GM18508 (cell line): ENCODE measurements at regions not wholly inside any gene's neighbourhood (a gene's known extent, or its start where the extent isn't known, plus 50 kb on each side); places are given as distances from the start of the nearest gene placed in this dataset.

Source experiments
- ATAC-seq: cut with Tn5 transposase; IDR thresholded peaks from one replicate; pipeline ENCODE4 v1.9.1; 2021; ENCODE audit warnings: moderate number of reproducible peaks; ENCODE audit not compliant: insufficient read depth, unreplicated experiment

GRCh38 chr12:89919241-89919906 is 210.7 kb upstream of the ATP2B1 start:
- ATAC-seq: no peak

GRCh38 chr12:89918172-89918846 is 209.7 kb upstream of the ATP2B1 start:
- no peak for ATAC-seq

- ATAC-seq: no peak
These were observed 201.1 kb upstream of the ATP2B1 start for GRCh38 chr12:89909753-89910152.

- no peak for ATAC-seq
These were observed 199.0 kb upstream of the ATP2B1 start for GRCh38 chr12:89907659-89908058.

GRCh38 chr12:89906824-89907223 is 198.2 kb upstream of the ATP2B1 start:
- no peak for ATAC-seq

- ATAC-seq: no peak
These were observed 197.5 kb upstream of the ATP2B1 start for GRCh38 chr12:89906178-89906577.

- no peak for ATAC-seq
These were observed 193.4 kb upstream of the ATP2B1 start for GRCh38 chr12:89901906-89902642.

GRCh38 chr12:89901319-89901718 is 192.7 kb upstream of the ATP2B1 start:
- no peak for ATAC-seq

GRCh38 chr12:89899651-89900050 is 191.0 kb upstream of the ATP2B1 start:
- ATAC-seq: no peak

- no peak for ATAC-seq
These were observed 187.0 kb upstream of the ATP2B1 start for GRCh38 chr12:89895591-89895990.

- ATAC-seq: no peak
These were observed 186.5 kb upstream of the ATP2B1 start for GRCh38 chr12:89895101-89895500.

- ATAC-seq: no peak
These were observed 185.5 kb upstream of the ATP2B1 start for GRCh38 chr12:89893972-89894706.

- ATAC-seq: no peak
These were observed 183.8 kb upstream of the ATP2B1 start for GRCh38 chr12:89892436-89892835.

GRCh38 chr12:89891933-89892332 is 183.3 kb upstream of the ATP2B1 start:
- ATAC-seq: no peak

- no peak for ATAC-seq
These were observed 181.5 kb upstream of the ATP2B1 start for GRCh38 chr12:89890161-89890560.

- no peak for ATAC-seq
These were observed 180.4 kb upstream of the ATP2B1 start for GRCh38 chr12:89889062-89889461.

- ATAC-seq: no peak
These were observed 176.3 kb upstream of the ATP2B1 start for GRCh38 chr12:89884952-89885351.

GRCh38 chr12:89884416-89884898 is 175.8 kb upstream of the ATP2B1 start:
- no peak for ATAC-seq

GRCh38 chr12:89883630-89884389 is 175.2 kb upstream of the ATP2B1 start:
- ATAC-seq: no peak

GRCh38 chr12:89882792-89883191 is 174.2 kb upstream of the ATP2B1 start:
- ATAC-seq: no peak
